ENCODE measurements at regions not wholly inside any gene's neighbourhood (a gene's known extent, or its start where the extent isn't known, plus 50 kb on each side); places are given as distances from the start of the nearest gene placed in this dataset.

DNA sequence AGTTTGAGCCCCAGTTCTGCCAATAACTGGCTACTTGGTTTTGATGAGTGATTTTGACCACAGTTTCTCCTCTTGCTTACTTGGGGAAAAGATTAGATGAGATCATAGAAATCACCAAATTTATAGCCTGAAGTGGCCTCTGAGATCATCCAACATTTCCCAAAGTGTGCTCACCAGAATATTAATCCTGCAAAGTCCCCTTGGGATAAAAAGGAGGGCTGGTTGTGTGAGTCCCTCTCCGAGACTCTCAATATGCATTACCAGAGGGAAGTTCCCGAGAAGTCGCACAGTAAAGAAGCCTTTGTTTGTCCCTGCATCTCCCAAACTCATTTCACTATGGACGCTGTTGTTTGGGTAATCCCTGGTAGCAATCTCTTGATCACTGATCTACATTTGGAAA lies 88.4 kb upstream of the ADRA1B start:
- TF ChIP-seq POLR2A (IDR thresholded peaks at IDR 0.05; ENCODE audit: low read length), result no peak
- no peak for TF ChIP-seq GATA1 (IDR thresholded peaks at IDR 0.05; ENCODE audit: low read depth, low read length)
